ENCODE measurements at regions not wholly inside any gene's neighbourhood (a gene's known extent, or its start where the extent isn't known, plus 50 kb on each side); places are given as distances from the start of the nearest gene placed in this dataset.

DNA sequence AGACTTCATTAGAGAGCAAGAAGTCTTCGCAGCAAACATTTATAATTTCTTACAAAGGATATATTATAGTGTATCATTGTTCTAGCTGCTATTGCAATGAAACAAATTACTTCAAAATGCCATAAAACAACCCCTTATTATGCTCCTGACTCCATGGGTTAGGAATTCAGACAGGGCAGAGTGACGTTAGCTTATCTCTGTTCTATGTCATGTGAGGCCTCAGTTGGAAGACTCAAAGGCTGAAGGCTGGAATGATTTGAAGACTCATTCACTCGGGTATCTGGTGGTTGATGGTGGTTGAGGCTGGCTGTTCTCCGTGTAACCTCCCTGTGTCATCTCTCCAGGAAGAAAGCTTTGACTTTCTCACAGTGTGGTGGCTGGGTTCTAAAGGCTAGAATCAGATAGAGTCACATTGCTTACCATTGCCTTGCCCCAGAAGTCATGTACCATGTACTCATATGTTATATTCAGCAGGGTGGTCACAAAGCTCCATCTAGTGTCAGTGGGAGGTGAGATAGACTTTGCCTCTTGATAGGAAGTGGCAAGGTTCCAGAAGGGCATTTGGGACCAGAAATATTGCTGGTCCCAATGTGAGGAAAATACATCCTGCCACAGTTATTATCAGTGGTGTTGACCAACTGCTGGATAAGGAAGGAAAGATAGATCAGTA is 226.9 kb downstream of the TMEM38B start:
- Histone ChIP-seq H3K9me3 (ENCODE audit: control insufficient read depth in 4 of 4, low read length in 3 of 4) (no peaks in the 10 kb centered on the region), H3K4me3 (ENCODE audit: low read depth in 1 of 3, low read length in 3 of 3) (no peak overlapping the region), H3K36me3 (ENCODE audit: control insufficient read depth in 4 of 4, insufficient read depth in 3 of 4, low read depth in 1 of 4, low read length in 3 of 4) (no peaks in the 10 kb centered on the region), H3K9ac (ENCODE audit: low read depth in 1 of 2, low read length in 2 of 2) (no peak overlapping the region), H3K27ac (ENCODE audit: low read depth in 1 of 2, low read length in 2 of 2) (no peak overlapping the region), H3K27me3 (ENCODE audit: control insufficient read depth in 4 of 4, insufficient read depth in 4 of 4, low read length in 3 of 4) (no peaks in the 10 kb centered on the region), H3K4me1 (ENCODE audit: control insufficient read depth in 4 of 4, insufficient read depth in 4 of 4, low read length in 3 of 4) (no peaks in the 10 kb centered on the region)
- 69% methylated on average over 4 of the region's 4 CpGs for WGBS
- TF ChIP-seq, protein P1, sequence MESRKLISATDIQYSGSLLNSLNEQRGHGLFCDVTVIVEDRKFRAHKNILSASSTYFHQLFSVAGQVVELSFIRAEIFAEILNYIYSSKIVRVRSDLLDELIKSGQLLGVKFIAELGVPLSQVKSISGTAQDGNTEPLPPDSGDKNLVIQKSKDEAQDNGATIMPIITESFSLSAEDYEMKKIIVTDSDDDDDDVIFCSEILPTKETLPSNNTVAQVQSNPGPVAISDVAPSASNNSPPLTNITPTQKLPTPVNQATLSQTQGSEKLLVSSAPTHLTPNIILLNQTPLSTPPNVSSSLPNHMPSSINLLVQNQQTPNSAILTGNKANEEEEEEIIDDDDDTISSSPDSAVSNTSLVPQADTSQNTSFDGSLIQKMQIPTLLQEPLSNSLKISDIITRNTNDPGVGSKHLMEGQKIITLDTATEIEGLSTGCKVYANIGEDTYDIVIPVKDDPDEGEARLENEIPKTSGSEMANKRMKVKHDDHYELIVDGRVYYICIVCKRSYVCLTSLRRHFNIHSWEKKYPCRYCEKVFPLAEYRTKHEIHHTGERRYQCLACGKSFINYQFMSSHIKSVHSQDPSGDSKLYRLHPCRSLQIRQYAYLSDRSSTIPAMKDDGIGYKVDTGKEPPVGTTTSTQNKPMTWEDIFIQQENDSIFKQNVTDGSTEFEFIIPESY (IDR thresholded peaks at IDR 0.05), result no peak
- TF ChIP-seq NR2F2 (IDR thresholded peaks at IDR 0.05) (no peak), YY1 (IDR thresholded peaks at IDR 0.05) (no peak), GABPA (IDR thresholded peaks at IDR 0.05 in 1 of 2, conservative IDR thresholded peaks at IDR 0.05 in 1 of 2) (no peak), TAF1 (conservative IDR thresholded peaks at IDR 0.05) (no peak), SP1 (IDR thresholded peaks at IDR 0.05) (no peak), RAD21 (IDR thresholded peaks at IDR 0.05) (no peak), JUND (IDR thresholded peaks at IDR 0.05) (no peak), HNF4G (IDR thresholded peaks at IDR 0.05) (no peak)
- TF ChIP-seq, protein P2, sequence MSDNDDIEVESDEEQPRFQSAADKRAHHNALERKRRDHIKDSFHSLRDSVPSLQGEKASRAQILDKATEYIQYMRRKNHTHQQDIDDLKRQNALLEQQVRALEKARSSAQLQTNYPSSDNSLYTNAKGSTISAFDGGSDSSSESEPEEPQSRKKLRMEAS (IDR thresholded peaks at IDR 0.05), result no peak
- TF ChIP-seq, protein P3, sequence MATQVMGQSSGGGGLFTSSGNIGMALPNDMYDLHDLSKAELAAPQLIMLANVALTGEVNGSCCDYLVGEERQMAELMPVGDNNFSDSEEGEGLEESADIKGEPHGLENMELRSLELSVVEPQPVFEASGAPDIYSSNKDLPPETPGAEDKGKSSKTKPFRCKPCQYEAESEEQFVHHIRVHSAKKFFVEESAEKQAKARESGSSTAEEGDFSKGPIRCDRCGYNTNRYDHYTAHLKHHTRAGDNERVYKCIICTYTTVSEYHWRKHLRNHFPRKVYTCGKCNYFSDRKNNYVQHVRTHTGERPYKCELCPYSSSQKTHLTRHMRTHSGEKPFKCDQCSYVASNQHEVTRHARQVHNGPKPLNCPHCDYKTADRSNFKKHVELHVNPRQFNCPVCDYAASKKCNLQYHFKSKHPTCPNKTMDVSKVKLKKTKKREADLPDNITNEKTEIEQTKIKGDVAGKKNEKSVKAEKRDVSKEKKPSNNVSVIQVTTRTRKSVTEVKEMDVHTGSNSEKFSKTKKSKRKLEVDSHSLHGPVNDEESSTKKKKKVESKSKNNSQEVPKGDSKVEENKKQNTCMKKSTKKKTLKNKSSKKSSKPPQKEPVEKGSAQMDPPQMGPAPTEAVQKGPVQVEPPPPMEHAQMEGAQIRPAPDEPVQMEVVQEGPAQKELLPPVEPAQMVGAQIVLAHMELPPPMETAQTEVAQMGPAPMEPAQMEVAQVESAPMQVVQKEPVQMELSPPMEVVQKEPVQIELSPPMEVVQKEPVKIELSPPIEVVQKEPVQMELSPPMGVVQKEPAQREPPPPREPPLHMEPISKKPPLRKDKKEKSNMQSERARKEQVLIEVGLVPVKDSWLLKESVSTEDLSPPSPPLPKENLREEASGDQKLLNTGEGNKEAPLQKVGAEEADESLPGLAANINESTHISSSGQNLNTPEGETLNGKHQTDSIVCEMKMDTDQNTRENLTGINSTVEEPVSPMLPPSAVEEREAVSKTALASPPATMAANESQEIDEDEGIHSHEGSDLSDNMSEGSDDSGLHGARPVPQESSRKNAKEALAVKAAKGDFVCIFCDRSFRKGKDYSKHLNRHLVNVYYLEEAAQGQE (IDR thresholded peaks at IDR 0.05), result no peak
- DNase-seq (ENCODE audit: low spot score), result no peak

DNA sequence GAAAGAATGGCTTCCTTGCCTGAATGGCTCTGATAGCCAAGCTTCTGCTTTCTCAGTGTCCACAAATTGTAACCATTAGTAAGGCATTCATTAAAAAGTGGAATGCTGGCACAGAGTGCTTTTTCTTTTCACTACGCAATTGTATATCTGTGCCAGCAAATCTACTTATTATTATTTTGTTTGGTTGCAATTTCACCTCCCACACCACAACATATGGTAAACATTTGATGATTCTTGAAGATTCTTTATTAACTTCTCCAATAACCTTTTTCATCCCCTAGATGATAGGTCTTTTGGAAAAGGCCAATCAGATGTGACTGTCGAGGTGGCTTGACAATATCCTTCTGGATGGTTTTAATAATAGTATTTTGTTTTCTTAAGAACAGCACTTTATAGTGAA is 234.1 kb downstream of the TMEM38B start:
- 88% methylated on average over 2 of the region's 2 CpGs for WGBS
- Histone ChIP-seq H3K4me1 (ENCODE audit: control insufficient read depth in 4 of 4, insufficient read depth in 4 of 4, low read length in 3 of 4) (no peaks in the 10 kb centered on the region), H3K36me3 (ENCODE audit: control insufficient read depth in 4 of 4, insufficient read depth in 3 of 4, low read depth in 1 of 4, low read length in 3 of 4) (no peaks in the 10 kb centered on the region), H3K27ac (ENCODE audit: low read depth in 1 of 2, low read length in 2 of 2) (no peak overlapping the region), H3K4me3 (ENCODE audit: low read depth in 1 of 3, low read length in 3 of 3) (no peak overlapping the region), H3K9me3 (ENCODE audit: control insufficient read depth in 4 of 4, low read length in 3 of 4) (peaks cover 0 to 2% (median under 1%) of the 10 kb centered on the region in 4 donors), H3K27me3 (ENCODE audit: control insufficient read depth in 4 of 4, insufficient read depth in 4 of 4, low read length in 3 of 4) (no peaks in the 10 kb centered on the region), H3K9ac (ENCODE audit: low read depth in 1 of 2, low read length in 2 of 2) (no peak overlapping the region)
- no peak for DNase-seq (ENCODE audit: low spot score)
- TF ChIP-seq RXRA (IDR thresholded peaks at IDR 0.05) (no peak), RAD21 (IDR thresholded peaks at IDR 0.05) (no peak), SP1 (IDR thresholded peaks at IDR 0.05) (no peak), HNF4G (IDR thresholded peaks at IDR 0.05) (no peak), NR2F2 (IDR thresholded peaks at IDR 0.05) (no peak), TAF1 (conservative IDR thresholded peaks at IDR 0.05) (no peak), EGR1 (IDR thresholded peaks at IDR 0.05; ENCODE audit: low read depth in 2 of 2) (no peak), FOXA2 (IDR thresholded peaks at IDR 0.05) (no peak), FOXA1 (IDR thresholded peaks at IDR 0.05) (no peak), YY1 (IDR thresholded peaks at IDR 0.05) (no peak), GABPA (IDR thresholded peaks at IDR 0.05 in 1 of 2, conservative IDR thresholded peaks at IDR 0.05 in 1 of 2) (no peak)
- TF ChIP-seq, protein P1 (IDR thresholded peaks at IDR 0.05), result no peak
- TF ChIP-seq, protein P3 (IDR thresholded peaks at IDR 0.05), result no peak
- TF ChIP-seq, protein P2 (IDR thresholded peaks at IDR 0.05), result no peak
- TF ChIP-seq, protein P4, sequence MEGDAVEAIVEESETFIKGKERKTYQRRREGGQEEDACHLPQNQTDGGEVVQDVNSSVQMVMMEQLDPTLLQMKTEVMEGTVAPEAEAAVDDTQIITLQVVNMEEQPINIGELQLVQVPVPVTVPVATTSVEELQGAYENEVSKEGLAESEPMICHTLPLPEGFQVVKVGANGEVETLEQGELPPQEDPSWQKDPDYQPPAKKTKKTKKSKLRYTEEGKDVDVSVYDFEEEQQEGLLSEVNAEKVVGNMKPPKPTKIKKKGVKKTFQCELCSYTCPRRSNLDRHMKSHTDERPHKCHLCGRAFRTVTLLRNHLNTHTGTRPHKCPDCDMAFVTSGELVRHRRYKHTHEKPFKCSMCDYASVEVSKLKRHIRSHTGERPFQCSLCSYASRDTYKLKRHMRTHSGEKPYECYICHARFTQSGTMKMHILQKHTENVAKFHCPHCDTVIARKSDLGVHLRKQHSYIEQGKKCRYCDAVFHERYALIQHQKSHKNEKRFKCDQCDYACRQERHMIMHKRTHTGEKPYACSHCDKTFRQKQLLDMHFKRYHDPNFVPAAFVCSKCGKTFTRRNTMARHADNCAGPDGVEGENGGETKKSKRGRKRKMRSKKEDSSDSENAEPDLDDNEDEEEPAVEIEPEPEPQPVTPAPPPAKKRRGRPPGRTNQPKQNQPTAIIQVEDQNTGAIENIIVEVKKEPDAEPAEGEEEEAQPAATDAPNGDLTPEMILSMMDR (IDR thresholded peaks at IDR 0.05; ENCODE audit: low read depth, low read length, missing input control), result no peak
- TF ChIP-seq, protein P5, sequence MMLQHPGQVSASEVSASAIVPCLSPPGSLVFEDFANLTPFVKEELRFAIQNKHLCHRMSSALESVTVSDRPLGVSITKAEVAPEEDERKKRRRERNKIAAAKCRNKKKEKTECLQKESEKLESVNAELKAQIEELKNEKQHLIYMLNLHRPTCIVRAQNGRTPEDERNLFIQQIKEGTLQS (IDR thresholded peaks at IDR 0.05), result no peak

Measured in liver (tissue), 8 donors.